ENCODE measurements at regions not wholly inside any gene's neighbourhood (a gene's known extent, or its start where the extent isn't known, plus 50 kb on each side); places are given as distances from the start of the nearest gene placed in this dataset.

DNA sequence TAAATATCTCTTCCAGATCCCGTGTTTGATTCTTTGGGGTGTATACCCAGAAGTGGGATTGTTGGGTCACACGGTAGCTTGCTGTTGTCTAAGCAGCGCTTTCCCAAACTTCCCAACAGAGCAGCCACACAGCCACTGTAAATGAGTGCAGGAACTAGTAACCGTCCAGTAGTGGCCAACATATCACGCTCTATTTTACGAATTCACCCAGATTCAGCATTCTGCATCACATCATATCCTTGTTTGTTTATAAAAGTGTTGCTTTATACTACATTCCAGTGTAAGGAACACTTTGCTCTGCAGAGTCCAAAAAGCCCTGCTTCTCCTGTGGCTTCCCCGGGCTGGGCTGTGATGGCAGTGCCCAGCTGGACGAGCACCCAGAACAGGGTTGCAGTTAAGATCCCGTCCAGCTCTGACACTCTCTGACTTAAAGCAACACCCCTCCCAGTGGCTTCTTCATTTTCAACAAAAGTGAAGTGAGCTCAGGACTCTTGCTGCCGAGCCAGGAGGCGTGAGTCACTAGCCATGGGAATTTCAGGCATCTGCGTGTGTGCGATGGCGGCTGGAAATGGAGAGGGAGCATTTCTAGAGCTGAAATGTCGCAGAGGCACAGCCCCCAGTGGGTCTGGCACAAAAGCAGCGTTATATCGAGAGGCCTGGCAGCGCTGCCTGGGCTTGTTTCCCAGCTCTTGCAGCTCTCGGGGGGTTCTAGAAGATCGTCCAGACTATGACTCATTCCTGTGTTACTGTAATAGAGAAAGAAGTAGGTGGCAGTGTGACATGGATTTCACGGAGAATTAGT, 216.3 kb upstream of the ECI2 start:
- Histone ChIP-seq H3K27me3 (no peaks in the 10 kb centered on the region), H3K4me1 (ENCODE audit: control insufficient read depth in 1 of 2, insufficient read depth in 1 of 2, low read depth in 1 of 2, low read length in 1 of 2) (no peaks in the 10 kb centered on the region), H3K9me3 (no peaks in the 10 kb centered on the region), H3K4me3 (ENCODE audit: low read depth in 1 of 2, low read length in 1 of 2) (no peak overlapping the region), H3K36me3 (no peaks in the 10 kb centered on the region), H3K27ac (no peak overlapping the region)
- TF ChIP-seq, protein P1, sequence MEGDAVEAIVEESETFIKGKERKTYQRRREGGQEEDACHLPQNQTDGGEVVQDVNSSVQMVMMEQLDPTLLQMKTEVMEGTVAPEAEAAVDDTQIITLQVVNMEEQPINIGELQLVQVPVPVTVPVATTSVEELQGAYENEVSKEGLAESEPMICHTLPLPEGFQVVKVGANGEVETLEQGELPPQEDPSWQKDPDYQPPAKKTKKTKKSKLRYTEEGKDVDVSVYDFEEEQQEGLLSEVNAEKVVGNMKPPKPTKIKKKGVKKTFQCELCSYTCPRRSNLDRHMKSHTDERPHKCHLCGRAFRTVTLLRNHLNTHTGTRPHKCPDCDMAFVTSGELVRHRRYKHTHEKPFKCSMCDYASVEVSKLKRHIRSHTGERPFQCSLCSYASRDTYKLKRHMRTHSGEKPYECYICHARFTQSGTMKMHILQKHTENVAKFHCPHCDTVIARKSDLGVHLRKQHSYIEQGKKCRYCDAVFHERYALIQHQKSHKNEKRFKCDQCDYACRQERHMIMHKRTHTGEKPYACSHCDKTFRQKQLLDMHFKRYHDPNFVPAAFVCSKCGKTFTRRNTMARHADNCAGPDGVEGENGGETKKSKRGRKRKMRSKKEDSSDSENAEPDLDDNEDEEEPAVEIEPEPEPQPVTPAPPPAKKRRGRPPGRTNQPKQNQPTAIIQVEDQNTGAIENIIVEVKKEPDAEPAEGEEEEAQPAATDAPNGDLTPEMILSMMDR (IDR thresholded peaks at IDR 0.05) = no peak

DNA sequence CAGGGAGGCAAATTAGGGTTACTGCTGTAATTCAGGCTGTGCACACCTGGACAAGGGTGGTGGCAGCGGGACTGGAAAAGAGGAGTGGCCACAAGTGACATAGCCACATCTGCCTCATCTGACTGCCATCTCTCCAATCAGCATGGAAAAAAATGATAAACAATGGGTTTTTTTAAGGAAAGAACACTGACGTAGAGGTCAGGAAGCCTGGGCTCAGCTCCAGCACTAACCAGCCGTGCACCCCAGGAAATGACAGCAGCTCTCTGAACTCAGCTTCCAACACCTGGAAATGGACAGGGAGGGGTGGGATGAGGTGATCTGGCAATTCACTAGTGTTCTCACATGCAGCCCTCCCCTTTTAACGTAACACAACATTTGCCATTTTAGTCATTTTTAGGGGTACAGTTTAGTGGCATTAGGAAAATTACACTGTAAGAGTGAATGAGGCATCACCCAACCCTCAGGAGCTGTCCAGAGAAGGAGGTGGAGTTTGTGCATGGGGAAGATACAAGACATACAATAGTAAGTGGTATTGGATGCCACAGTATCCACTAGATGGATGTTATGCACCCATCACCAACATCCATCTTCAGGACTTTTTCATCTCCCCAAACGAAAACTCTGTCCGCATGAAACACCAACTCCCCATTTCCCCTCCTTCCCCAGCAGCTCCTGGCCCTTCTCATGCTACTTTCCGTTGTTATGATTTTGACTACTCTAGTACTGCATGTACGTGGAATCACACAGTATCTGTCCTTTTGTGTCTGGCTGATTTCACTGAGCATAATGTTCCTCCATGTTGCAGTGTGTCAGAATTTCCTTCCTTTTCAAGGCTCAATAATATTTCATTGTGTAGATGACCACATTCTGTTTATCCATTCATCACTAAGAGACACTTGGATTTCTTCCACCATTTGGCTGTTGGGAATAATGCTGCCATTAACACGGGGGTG, 215.5 kb upstream of the ECI2 start:
- no peaks in the 10 kb centered on the region for H3K9me3 ChIP-seq
- H3K36me3 ChIP-seq = no peaks in the 10 kb centered on the region
- H3K4me3 ChIP-seq (ENCODE audit: low read depth in 1 of 2, low read length in 1 of 2) = no peak overlapping the region
- no peak overlapping the region for H3K27ac ChIP-seq
- no peaks in the 10 kb centered on the region for H3K4me1 ChIP-seq (ENCODE audit: control insufficient read depth in 1 of 2, insufficient read depth in 1 of 2, low read depth in 1 of 2, low read length in 1 of 2)
- TF ChIP-seq, protein P1 (IDR thresholded peaks at IDR 0.05) = no peak
- no peaks in the 10 kb centered on the region for H3K27me3 ChIP-seq

DNA sequence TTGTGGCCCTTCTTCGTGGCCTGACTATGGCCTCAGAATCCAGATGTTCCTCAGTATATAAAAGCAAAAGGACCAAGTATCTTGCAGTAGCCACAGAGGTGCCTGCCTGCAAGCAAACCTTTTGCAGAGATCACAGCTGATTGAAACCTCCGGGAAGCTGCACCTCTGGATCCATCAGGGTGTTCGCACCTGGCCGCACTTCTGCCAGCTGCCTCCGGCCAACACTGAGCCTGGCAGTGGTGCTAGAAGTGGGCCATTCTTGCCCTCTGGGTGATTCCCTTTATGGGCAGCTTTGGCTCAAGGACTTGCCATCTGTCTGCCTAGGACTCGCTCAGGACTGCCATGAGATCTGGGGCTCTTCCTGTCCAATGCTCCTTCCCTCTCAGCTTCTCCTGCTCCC, 214.6 kb upstream of the ECI2 start:
- H3K27me3 ChIP-seq = no peaks in the 10 kb centered on the region
- no peaks in the 10 kb centered on the region for H3K4me1 ChIP-seq (ENCODE audit: control insufficient read depth in 1 of 2, insufficient read depth in 1 of 2, low read depth in 1 of 2, low read length in 1 of 2)

DNA sequence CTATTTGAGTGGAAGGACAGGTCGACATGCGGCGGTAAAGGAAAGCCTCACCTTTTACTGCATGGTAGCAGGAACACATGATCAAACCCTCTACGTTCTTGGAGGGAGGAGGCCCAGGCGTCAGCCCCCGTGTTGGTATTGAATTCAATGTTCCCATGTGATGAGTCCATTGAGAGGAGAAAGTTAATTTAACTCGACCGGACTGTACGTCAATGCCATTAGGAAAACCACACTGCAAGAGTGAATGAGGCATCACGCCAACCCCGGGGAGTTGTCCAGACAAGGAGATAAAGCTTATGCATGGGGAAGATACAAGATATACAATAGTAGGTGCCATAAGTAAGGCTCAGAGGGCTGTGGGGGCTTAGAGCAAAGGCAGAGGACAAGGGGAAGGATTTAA, 213.9 kb upstream of the ECI2 start:
- no peak overlapping the region for H3K27ac ChIP-seq
- H3K4me3 ChIP-seq (ENCODE audit: low read depth in 1 of 2, low read length in 1 of 2) = no peak overlapping the region
- TF ChIP-seq, protein P1 (IDR thresholded peaks at IDR 0.05) = no peak
- H3K27me3 ChIP-seq = no peaks in the 10 kb centered on the region
- H3K9me3 ChIP-seq = no peaks in the 10 kb centered on the region
- H3K4me1 ChIP-seq (ENCODE audit: control insufficient read depth in 1 of 2, insufficient read depth in 1 of 2, low read depth in 1 of 2, low read length in 1 of 2) = no peaks in the 10 kb centered on the region
- no peaks in the 10 kb centered on the region for H3K36me3 ChIP-seq

More for the DNA sequence above, 214.6 kb upstream of the ECI2 start:
- TF ChIP-seq, protein P1 (IDR thresholded peaks at IDR 0.05) = no peak
- no peaks in the 10 kb centered on the region for H3K36me3 ChIP-seq
- no peaks in the 10 kb centered on the region for H3K9me3 ChIP-seq
- H3K27ac ChIP-seq = no peak overlapping the region
- no peak overlapping the region for H3K4me3 ChIP-seq (ENCODE audit: low read depth in 1 of 2, low read length in 1 of 2)

DNA sequence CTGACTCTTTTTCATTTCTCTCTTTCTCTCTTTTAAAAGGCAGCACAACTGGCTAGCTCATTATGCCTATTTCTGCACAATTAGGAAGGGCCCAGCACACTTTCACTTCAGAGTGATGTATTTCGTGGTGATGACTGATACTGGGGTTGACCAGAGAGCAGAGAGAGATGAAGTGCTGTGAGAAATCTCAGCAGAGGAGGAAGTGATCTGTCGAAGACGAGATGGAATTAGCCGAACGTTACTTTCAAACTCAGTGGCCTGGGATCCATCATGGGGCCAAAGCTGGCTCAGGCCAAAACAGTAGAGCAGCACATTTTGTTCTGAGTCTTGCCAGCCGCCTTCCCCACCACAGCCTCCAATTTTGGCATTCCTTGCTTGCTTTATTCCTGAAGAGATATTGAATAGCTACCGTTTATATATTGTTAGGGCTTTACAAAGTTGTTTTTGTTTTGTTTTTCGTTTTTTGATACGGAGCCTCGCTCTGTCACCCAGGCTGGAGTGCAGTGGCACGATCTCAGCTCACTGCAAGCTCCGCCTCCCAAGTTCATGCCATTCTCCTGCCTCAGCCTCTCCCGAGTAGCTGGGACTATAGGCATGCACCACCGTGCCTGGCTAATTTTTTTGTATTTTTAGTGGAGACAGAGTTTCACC, 213.2 kb upstream of the ECI2 start:
- H3K27me3 ChIP-seq = no peaks in the 10 kb centered on the region
- no peaks in the 10 kb centered on the region for H3K36me3 ChIP-seq
- no peak overlapping the region for H3K27ac ChIP-seq
- no peaks in the 10 kb centered on the region for H3K9me3 ChIP-seq
- no peak overlapping the region for H3K4me3 ChIP-seq (ENCODE audit: low read depth in 1 of 2, low read length in 1 of 2)
- no peaks in the 10 kb centered on the region for H3K4me1 ChIP-seq (ENCODE audit: control insufficient read depth in 1 of 2, insufficient read depth in 1 of 2, low read depth in 1 of 2, low read length in 1 of 2)
- TF ChIP-seq, protein P1 (IDR thresholded peaks at IDR 0.05) = no peak
